GM21737 (cell line): ENCODE measurements at regions not wholly inside any gene's neighbourhood (a gene's known extent, or its start where the extent isn't known, plus 50 kb on each side); places are given as distances from the start of the nearest gene placed in this dataset.
A peak's percentile ranks its signal among the peaks of the same experiment; 100 is the strongest.

ENCODE experiments used
- ATAC-seq: cut with Tn5 transposase; IDR thresholded peaks from one replicate; pipeline ENCODE4 v1.9.1; 2021; ENCODE audit warnings: mild to moderate bottlenecking, moderate library complexity; ENCODE audit not compliant: unreplicated experiment

GRCh38 chr14:35456261-35456660 is 51.7 kb upstream of the NFKBIA start:
- no peak for ATAC-seq

GRCh38 chr14:35458442-35458841 is 53.9 kb upstream of the NFKBIA start:
- no peak for ATAC-seq

- no peak for ATAC-seq
These were observed 55.2 kb upstream of the NFKBIA start for GRCh38 chr14:35459776-35460175.

GRCh38 chr14:35470755-35471154 is 63.2 kb upstream of the INSM2 start:
- ATAC-seq = no peak

GRCh38 chr14:35471803-35472202 is 62.2 kb upstream of the INSM2 start:
- no peak for ATAC-seq

GRCh38 chr14:35474323-35474722 is 59.6 kb upstream of the INSM2 start:
- no peak for ATAC-seq

- ATAC-seq = peak; percentile 75
These were observed 53.7 kb upstream of the INSM2 start for GRCh38 chr14:35480119-35480769.

GRCh38 chr14:35482994-35483515 is 50.9 kb upstream of the INSM2 start:
- ATAC-seq = no peak
